T-helper 2 cell (primary cell): ENCODE measurements at regions not wholly inside any gene's neighbourhood (a gene's known extent, or its start where the extent isn't known, plus 50 kb on each side); places are given as distances from the start of the nearest gene placed in this dataset.
A peak's percentile ranks its signal among the peaks of the same experiment; 100 is the strongest.
"Not testable (repeated sequence)": the region's sequence is repeated elsewhere in the genome, so short reads cannot be mapped to it uniquely, and the experiment has no call there.

Experiments used
- DNase-seq, 5 experiments: peaks; one replicate each; pipeline versions ENCODE4 v3.0.0 to v3.0.0-alpha.2; 2012 to 2022

DNA sequence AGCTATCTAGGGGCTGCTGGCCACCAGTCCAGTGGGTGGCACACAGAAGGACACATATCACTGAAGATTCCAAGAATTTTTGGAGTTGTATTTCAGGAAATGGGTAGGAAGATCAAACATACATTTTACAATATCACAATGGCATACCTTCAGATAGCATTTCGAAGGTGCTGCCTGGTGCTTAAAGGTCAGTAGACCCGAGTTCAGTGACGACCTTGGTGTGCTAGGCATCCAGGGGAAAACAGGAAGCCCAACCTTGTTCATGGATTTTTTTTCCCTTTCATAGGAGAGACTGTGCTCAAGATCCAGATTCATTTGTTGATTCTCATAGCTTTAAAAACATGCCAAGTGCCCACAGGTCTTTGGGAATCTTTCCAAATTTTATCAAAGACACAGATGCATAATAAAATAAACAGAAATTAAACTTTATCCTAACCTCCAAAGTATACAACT is 51.0 kb upstream of the RCBTB2 start:
- DNase-seq, result no peak

DNA sequence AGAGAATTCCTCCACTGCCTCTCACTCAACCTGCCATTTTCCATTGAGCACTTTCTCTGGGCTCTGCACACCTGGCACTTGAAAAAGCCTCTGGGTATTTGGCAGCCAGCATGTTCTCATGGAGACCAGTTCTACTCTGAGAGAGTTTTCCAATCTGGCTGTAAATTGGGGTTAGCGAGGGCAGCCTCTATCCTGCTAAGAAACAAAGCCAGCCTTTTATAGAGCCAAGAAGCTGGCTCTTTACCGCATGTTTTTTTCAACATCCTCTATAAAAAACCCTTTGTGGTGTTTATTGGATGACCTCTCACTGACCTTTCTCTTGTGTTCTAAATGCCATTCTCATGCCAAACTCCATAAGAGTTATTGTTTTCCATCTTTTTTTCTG is 52.6 kb upstream of the RCBTB2 start:
- no peak for DNase-seq

DNA sequence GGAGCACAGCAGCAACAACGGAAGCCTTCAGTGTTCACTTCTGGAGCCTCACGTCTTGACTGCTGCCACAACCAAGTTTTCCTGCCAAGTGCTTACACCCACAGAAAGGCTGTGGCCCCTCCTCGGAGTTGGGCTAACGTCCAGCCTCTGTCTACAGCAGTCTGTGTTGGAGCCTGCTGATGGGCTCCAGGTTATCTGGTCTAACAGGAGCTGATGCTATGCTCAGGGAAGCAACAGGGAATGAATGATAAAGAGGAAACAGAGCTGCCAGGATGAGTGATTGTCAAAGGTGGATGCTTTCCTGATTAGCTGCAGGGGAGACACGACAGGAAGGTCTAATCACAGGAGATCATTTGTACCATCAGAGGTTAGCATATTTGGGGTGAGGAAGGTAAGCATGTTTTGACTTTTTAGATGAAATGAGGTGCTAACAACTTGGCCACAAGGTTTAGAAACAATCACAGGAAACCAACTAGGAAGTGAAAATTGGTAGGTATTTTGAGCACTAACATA is 53.8 kb upstream of the RCBTB2 start:
- peak in 1 of 5 experiments; percentile 86 for DNase-seq

DNA sequence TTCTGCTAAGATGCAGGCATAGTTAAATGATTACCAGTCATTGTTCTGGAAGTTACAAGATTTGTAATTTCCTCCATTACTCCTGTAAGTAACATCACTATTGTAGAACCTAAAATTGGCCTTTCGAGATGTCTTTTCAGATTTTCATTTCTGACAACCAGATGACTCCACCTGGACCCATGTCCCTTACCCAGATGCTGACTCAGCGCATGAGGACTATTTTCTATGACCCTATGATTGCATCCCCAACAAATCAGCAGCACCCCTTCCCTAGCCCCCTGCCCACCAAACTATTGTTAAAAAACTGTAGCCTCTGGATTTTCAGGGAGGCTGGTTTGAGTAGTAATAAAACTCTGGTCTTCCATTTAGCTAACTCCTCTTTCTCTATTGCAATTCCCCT is 55.2 kb upstream of the RCBTB2 start:
- no peak for DNase-seq

DNA sequence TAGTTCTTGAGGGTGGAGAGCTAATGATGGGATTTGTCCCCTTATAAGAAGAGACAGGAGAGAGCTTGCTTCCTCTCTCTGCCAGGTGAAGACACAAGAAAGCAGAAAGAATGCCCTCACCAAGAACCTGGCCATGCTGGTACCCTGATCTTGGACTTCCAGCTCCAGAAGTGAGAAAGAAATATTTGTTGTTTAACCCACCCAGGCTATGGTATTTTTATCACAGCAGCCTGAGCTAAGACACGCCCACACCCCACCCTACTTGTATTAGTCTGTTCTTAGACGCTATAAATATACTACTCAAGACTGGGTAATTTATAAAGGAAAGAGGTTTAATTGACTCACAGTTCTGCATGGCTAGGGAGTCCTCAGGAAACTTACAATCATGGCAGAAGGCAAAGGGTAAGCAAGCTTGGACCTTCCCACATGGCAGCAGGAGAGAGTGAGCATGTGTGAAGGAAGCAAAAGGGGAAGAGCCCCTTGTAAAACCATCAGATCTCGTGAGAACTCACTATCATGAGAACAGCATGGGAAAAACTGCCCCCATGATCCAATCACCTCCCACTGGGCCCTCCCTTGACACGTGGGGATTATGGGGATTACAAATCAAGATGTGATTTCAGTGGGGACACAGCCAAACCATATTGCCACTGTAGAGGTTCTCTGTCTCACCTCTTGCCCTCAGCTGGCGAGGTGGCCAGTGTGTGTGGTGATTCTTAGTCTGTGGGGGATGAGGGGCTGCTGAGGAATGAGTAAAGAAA is 57.4 kb upstream of the RCBTB2 start:
- no peak for DNase-seq

DNA sequence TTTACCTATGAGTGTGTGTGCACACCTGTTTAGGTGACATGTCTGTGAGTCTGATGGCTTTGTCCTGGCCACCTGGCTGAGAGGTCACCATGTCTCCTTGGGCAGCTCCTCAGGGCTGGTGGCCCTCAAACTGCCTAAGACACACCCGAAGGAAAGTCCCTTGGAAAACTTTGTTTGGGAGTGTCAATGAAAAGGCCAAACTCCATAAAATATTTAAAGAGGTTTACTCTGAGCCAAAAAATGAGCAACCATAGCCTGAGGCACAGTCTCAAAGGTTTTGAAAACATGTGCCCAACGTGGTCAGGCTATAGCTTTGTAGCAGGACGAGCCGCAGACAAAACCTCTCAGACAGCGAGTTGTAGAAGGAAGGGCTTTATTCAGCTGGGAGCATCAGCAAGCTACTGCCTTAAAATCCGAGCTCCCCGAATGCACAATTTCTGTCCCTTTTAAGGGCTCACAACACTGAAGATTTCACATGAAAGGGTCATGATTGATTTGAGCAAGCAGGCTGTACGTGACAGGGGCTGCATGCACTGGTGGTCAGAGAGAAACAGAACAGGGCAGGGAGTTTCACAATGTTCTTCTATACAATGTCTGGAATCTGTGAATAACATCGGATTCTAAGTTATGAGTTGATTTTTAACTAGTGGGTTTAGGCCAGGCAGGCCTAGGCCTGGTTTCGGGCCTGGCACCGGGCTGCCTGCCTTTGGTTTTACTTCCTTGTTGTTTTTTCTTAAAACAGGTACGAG is 58.4 kb upstream of the RCBTB2 start:
- DNase-seq, result not testable (repeated sequence)

DNA sequence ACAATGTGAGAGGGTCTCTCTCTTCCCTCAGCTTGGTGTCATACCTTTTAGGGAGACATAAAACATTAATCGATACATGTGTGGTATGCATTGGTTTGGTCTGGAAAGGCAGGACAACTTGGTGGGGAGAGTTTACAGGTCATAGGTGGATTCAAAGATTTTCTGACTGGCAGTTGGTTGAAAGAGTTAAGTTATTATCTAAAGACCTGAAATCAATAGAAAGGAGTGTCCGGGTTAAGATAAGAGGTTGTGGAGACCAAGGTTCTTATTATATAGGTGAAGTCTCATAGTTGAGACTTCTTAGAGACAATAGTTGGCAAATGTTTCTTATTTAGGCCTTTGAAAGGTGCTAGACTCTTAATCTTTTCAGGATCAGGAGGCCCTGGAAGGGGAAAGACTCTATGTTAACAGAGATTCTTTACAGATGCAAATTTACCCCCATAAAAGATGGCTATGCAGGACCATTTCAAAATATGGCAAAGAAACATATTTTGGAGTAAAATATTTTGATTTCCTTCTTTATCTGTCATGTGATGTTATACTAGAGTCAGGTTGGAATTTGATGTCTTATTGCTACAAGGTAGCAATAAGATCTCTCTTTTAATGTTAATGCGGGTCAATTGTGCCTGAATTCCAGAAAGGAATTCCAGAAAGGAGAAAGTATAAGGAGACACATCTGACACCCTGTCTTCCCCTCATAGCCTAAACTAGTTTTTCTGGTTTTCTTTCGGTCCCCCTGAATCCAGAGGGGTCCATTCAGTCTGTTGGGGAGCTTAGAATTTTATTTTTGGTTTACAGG is 59.2 kb upstream of the RCBTB2 start:
- DNase-seq, result no peak

DNA sequence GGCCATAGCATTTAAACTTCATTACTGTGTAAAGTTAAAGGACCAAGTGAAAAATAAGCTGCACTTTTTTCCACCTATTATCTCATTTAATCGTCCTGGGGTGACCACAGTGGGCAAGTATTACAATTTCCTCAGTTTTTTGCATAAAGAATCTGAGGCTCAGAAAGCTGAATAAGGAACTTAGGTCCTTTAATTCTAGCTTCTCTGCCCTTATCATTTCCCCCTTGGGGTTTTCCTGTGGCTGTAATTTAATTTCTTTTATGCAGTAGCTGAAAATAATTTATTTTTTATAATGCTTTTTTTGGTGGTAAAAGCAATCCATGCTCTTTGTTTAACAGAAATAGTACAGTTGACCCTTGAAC is 59.8 kb upstream of the RCBTB2 start:
- DNase-seq, result no peak

DNA sequence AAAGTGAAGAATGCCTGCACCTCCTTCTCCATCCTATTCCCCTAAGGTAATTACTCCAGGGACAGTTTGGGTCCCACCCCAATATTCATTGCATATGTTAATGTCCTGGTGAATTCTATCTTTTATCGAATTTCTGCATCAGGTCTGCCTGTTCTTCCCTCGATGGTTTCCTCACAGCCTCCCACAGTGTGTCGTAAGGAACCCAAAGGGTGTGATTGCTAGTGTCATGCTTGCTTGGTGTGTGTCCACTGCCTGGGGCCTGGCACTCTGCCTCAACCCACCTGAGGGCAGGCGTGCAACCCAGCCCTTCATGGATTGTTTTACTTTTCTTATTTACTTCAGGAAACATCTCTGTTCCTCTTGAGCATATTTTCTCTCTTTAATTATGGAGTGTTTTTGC is 60.2 kb upstream of the CYSLTR2 start:
- DNase-seq, result no peak

DNA sequence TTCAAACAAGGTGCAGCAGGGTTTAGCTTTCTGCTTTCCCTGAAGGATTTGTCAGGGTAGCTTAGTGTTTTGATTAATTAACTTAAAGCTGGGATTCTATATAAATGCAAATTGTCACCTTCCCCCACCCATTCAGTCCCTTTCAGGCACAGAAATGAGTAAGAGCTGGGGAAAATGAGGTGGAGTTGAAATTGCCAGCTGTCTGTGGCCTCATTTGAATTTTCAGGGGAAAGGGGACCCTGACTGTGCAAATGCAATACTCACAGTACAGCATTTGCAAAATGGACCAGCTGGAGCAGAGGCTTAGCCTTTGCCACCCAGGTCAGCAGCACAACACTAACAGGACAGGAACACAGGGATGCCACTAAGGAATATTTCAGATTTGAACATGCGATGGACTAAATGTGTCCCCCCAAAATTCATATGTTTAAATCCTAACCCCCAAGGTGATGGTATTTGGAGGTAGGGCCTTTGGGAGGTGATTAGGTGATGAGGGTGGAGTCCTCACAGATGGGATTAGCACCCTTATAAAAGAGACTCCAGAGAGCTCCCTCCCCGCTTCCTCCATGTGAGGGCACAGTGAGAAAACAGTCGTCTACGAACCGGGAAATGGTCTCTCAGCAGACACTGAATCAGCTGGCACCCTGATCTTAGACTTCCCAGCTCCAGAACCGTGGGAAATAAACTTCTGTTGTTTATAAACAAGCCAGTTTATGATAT is 59.5 kb upstream of the CYSLTR2 start:
- DNase-seq, result peak in 1 of 5 experiments; percentile 47

DNA sequence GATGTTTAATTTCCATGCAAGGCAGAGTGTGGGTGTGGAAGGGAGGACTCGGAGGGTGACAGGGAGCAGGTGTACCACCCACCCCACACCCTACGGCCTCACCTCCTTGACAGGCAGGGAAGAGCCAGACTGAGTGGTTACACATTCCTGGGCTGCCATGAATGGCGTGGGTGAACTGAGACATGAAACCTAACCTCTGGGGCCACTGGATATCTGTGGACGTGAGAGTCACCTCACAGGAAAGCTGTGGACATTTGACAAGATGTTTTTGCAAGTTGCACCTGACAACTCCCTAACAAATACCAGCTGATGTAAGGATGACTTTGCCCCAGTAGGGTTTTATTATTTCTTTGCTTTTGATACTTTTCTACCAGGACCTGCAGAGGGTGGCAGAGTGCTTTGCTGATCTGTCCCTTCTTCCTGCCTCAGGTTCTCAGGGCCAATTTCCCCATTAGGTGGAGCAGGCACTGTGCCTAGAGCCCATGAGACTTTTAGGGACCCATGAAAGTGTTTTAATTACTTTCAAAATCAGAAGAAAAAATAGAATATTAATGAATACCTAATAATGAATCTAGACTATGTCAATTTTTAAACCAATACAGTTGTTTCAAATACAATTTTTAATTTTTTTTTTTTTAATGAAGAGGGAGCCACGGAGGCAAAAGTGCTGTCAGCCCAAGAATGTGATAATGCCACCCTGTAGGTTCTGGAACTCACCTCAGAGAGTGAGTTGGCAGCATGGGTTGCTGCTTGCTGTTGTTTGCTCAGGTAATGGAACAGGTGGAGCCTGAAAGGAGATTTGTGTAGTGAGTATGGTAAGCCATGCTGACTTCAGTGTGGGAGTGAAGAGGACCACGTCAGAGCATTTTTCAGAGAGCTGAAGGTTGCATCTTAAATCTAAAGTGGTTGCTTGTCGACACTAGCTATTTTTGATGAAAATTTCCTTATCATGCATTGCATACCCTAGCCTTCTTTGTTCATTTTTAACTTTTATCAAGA is 58.0 kb upstream of the CYSLTR2 start:
- peak in 4 of 5 experiments; percentile 8 to 88 (median 36) for DNase-seq

DNA sequence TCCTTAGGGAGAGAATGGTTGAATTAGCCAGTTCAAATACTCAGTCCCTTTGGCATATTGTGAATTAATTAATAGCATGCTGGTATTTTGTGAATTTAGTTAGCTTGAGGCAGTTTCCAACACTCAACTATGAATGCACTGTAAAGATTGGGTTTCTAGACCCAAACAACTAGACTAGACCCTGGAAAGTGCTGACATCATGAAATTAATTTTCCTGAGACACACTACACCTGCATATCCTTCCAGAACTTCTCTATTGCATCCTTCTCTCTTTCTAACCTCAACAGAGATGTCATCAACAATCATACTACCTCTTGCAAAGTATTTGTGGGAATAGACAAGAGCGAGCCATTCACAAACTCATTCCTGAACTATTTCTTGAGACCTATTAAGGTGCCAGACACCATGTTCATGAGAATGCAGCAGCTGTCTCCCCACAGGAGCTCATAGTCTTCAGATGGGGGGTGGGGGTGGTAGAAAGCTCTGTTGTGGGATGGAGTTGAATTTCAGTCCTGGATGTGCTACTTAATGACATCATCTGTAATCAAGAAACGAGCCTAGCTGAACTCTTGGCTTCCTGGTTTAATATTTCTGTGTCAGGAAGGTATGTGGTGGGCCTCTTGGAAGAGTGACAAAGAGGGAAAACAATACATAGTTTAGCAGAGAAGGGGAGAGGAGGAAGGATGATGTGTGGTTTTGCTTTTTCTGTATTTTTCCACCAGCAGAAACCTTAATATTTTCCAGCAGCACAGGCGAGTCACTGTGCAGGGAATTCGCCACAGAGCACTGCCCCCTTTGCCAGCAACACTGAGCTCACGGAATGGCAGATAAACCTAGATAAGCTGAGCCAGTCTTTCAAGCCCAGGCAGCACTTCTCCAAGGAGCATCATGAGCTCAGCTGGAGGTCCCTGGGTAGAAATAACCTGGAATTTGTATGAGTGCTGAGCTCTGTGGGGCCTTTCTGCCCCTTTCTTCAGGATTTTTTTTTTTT is 53.1 kb upstream of the CYSLTR2 start:
- no peak for DNase-seq

DNA sequence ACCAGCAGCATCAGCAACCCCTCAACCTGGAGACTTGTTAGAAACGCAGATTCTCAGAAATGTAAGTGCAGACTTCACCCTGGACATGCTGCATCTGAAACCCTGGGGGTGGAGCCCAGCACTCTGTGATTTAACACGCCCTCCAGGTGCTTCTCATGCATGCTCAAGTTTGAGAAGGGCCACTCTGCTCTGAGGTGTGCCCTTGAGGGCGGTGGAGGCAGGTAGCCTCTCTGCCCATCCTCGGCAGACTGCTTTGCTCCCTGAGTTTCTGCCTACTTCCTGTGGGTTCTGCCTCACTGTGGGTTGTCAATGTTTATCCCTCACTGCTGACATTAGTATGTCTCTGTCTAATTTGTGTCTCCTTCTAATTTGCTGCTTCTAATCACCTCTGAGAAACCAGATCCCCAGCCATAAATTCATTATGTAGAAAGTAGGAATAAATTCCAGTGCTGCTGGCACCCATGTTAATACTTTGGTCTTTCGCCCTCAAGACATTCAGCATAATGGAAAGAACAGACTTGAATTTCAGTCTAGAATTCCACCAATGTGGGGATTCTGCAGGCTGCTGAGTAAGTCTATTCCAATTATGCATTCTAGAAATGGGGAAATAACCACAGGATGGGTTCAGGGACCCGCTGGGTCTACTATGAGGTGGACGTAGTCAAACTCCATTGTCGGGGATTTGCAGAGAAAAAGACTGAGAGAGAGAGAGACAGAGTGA is 51.3 kb upstream of the CYSLTR2 start:
- peak in 1 of 5 experiments; percentile 47 for DNase-seq

DNA sequence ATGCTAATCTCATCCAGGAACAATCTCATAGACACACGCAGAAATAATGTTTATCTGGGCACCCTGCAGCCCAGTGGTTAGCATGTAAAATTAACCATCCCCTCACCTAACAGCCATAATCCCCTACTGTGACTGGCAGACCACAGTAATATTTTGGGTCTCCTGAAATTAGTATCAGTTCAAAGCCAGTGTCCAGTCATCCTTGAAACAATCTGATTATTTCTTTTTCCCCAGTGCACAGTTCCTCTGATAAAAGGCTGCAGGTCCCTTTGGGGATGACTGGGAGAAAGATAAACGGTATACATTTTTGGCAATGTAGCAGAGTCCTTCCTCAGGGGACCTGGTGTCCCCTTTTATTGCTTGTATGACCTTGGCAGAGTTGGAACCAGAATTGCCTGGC is 50.4 kb upstream of the CYSLTR2 start:
- no peak for DNase-seq
